HG03460 (cell line): ENCODE measurements at regions not wholly inside any gene's neighbourhood (a gene's known extent, or its start where the extent isn't known, plus 50 kb on each side); places are given as distances from the start of the nearest gene placed in this dataset.
"Not testable (repeated sequence)": the region's sequence is repeated elsewhere in the genome, so short reads cannot be mapped to it uniquely, and the experiment has no call there.

Experiments used
- ATAC-seq: cut with Tn5 transposase; IDR thresholded peaks from one replicate; pipeline ENCODE4 v1.9.1; 2021; ENCODE audit not compliant: unreplicated experiment

GRCh38 chr5:29561564-29561963, 1631.9 kb upstream of the CDH6 start:
- ATAC-seq, result no peak

- no peak for ATAC-seq
Measured at GRCh38 chr5:29550523-29550922, 1643.0 kb upstream of the CDH6 start.

GRCh38 chr5:29548262-29548661, 1645.2 kb upstream of the CDH6 start:
- no peak for ATAC-seq

GRCh38 chr5:29547236-29547865, 1646.1 kb upstream of the CDH6 start:
- ATAC-seq, result no peak

GRCh38 chr5:29543501-29543900, 1650.0 kb upstream of the CDH6 start:
- ATAC-seq, result no peak

- no peak for ATAC-seq
Measured at GRCh38 chr5:29524227-29524626, 1669.3 kb upstream of the CDH6 start.

GRCh38 chr5:29518176-29518575, 1675.3 kb upstream of the CDH6 start:
- no peak for ATAC-seq

- ATAC-seq, result no peak
Measured at GRCh38 chr5:29516224-29516623, 1677.3 kb upstream of the CDH6 start.

GRCh38 chr5:29508131-29508530, 1685.4 kb upstream of the CDH6 start:
- ATAC-seq, result no peak

- no peak for ATAC-seq
Measured at GRCh38 chr5:29504411-29504810, 1689.1 kb upstream of the CDH6 start.

- no peak for ATAC-seq
Measured at GRCh38 chr5:29498860-29499259, 1694.6 kb upstream of the CDH6 start.

- no peak for ATAC-seq
Measured at GRCh38 chr5:29498412-29498811, 1695.1 kb upstream of the CDH6 start.

GRCh38 chr5:29485333-29485732, 1708.2 kb upstream of the CDH6 start:
- ATAC-seq, result no peak

- ATAC-seq, result no peak
Measured at GRCh38 chr5:29469581-29469980, 1723.9 kb upstream of the CDH6 start.

GRCh38 chr5:29462241-29462640, 1731.2 kb upstream of the CDH6 start:
- ATAC-seq, result no peak

- ATAC-seq, result no peak
Measured at GRCh38 chr5:29460971-29461559, 1732.4 kb upstream of the CDH6 start.

GRCh38 chr5:29451004-29451403, 1742.5 kb upstream of the CDH6 start:
- not testable (repeated sequence) for ATAC-seq

- no peak for ATAC-seq
Measured at GRCh38 chr5:29414681-29415080, 1778.8 kb upstream of the CDH6 start.

GRCh38 chr5:29412979-29413378, 1780.5 kb upstream of the CDH6 start:
- ATAC-seq, result no peak

- ATAC-seq, result no peak
Measured at GRCh38 chr5:29402270-29402669, 1791.2 kb upstream of the CDH6 start.

- no peak for ATAC-seq
Measured at GRCh38 chr5:29389993-29390392, 1803.5 kb upstream of the CDH6 start.

GRCh38 chr5:29387384-29387783, 1806.1 kb upstream of the CDH6 start:
- no peak for ATAC-seq

GRCh38 chr5:29382780-29383179, 1810.7 kb upstream of the CDH6 start:
- ATAC-seq, result no peak
